Neural cell (in vitro differentiated cells): ENCODE measurements at regions not wholly inside any gene's neighbourhood (a gene's known extent, or its start where the extent isn't known, plus 50 kb on each side); places are given as distances from the start of the nearest gene placed in this dataset.

Experiments used
- H2AFZ ChIP-seq: fragments of 200-600, 300-800 bp; sonication (generic), shearing (Covaris generic); 2 replicates; pipeline ENCODE4 v1.6.0; 2014; ENCODE audit warnings: low read depth, mild to moderate bottlenecking, antibody characterized with exemption, low read length, moderate library complexity
- H3F3A ChIP-seq: fragments of 200-600 bp; shearing (Covaris generic); 2 replicates; pipeline ENCODE4 v1.6.1; 2016; ENCODE audit warnings: mild to moderate bottlenecking, moderate library complexity, mixed read lengths, antibody characterized with exemption, low read length; ENCODE audit not compliant: insufficient read depth, poor library complexity, severe bottlenecking
- H3K27ac ChIP-seq: fragments of 200-600, 300-800 bp; sonication (generic), shearing (Covaris generic); 2 replicates; pipeline ENCODE4 v1.5.1; 2014; ENCODE audit warnings: mild to moderate bottlenecking, low read length, moderate library complexity
- H3K27me3 ChIP-seq: fragments of 300-800, 200-600 bp; sonication (generic), shearing (Covaris generic); 2 replicates; pipeline ENCODE4 v1.6.0; 2014; ENCODE audit warnings: mild to moderate bottlenecking, low read depth, low read length, moderate library complexity; ENCODE audit not compliant: insufficient read depth
- H3K36me3 ChIP-seq: fragments of 300-800, 200-600 bp; sonication (generic), shearing (Covaris generic); 2 replicates; pipeline ENCODE4 v1.5.1; 2014; ENCODE audit warnings: mild to moderate bottlenecking, antibody characterized with exemption, low read length, moderate library complexity; ENCODE audit not compliant: insufficient read depth
- H3K4me2 ChIP-seq: fragments of 300-800, 200-600 bp; sonication (generic), shearing (Covaris generic); 2 replicates; pipeline ENCODE4 v1.6.0; 2014; ENCODE audit warnings: mild to moderate bottlenecking, low read length
- H3K4me3 ChIP-seq: fragments of 300-800, 200-600 bp; sonication (generic), shearing (Covaris generic); 2 replicates; pipeline ENCODE4 v1.5.1; 2014; ENCODE audit warnings: mild to moderate bottlenecking, low read length, moderate library complexity
- H3K79me2 ChIP-seq: fragments of 200-600 bp; shearing (Covaris generic); replicated peaks from 2 replicates; pipeline ENCODE4 v1.6.0; 2014; ENCODE audit warnings: mild to moderate bottlenecking, low read length, moderate library complexity; ENCODE audit not compliant: insufficient read depth
- H3K9ac ChIP-seq: fragments of 300-800, 200-600 bp; sonication (generic), shearing (Covaris generic); 2 replicates; pipeline ENCODE4 v1.6.1; 2016; ENCODE audit warnings: mild to moderate bottlenecking, low read length, mixed read lengths
- H3K9me2 ChIP-seq: fragments of 200-600 bp; shearing (Covaris generic); 2 replicates; pipeline ENCODE4 v1.6.1; 2016; ENCODE audit warnings: mild to moderate bottlenecking, low read length, mixed read lengths; ENCODE audit not compliant: insufficient read depth
- H3K9me3 ChIP-seq: fragments of 200-600, 300-800 bp; sonication (generic), shearing (Covaris generic); 2 replicates; pipeline ENCODE4 v1.6.1; 2016; ENCODE audit warnings: mild to moderate bottlenecking, mixed run types, low read length, moderate library complexity, mixed read lengths
- H4K20me1 ChIP-seq: fragments of 200-600 bp; shearing (Covaris generic); 2 replicates; pipeline ENCODE4 v1.6.1; 2016; ENCODE audit warnings: mild to moderate bottlenecking, mixed run types; ENCODE audit not compliant: insufficient read depth
- CTCF ChIP-seq: fragments of 450-650 bp; IDR thresholded peaks from 2 replicates; pipeline ENCODE4 v1.5.1; 2014; ENCODE audit warnings: antibody characterized with exemption, mild to moderate bottlenecking, moderate library complexity; ENCODE audit not compliant: poor library complexity, severe bottlenecking
- EP300 ChIP-seq: fragments of 450-650 bp; conservative IDR thresholded peaks from 2 replicates; pipeline ENCODE4 v1.6.1; 2014; ENCODE audit warnings: antibody characterized with exemption, mild to moderate bottlenecking, moderate library complexity; ENCODE audit not compliant: poor library complexity, severe bottlenecking
- EZH2 ChIP-seq: fragments of 200-600, 300-800 bp; shearing (Covaris generic), sonication (generic); IDR thresholded peaks from 2 replicates; pipeline ENCODE4 v1.6.1; 2014; ENCODE audit warnings: antibody characterized with exemption, low read length, borderline replicate concordance, mild to moderate bottlenecking; ENCODE audit not compliant: insufficient read depth, poor library complexity, severe bottlenecking
- MXI1 ChIP-seq: fragments of 450-650 bp; conservative IDR thresholded peaks from 2 replicates; pipeline ENCODE4 v1.6.1; 2014; ENCODE audit warnings: antibody characterized with exemption, mild to moderate bottlenecking; ENCODE audit not compliant: poor library complexity, severe bottlenecking
- POLR2AphosphoS5 ChIP-seq: IDR thresholded peaks from 2 replicates; pipeline ENCODE4 v1.6.1; 2012
- RAD21 ChIP-seq: fragments of 450-650 bp; conservative IDR thresholded peaks from 2 replicates; pipeline ENCODE4 v1.6.1; 2014; ENCODE audit warnings: antibody characterized with exemption, mild to moderate bottlenecking, moderate library complexity
- REST ChIP-seq: IDR thresholded peaks from 2 replicates; pipeline ENCODE4 v1.6.1; 2012; ENCODE audit warnings: borderline replicate concordance
- SMC3 ChIP-seq: fragments of 450-650 bp; conservative IDR thresholded peaks from 2 replicates; pipeline ENCODE4 v1.6.1; 2014; ENCODE audit warnings: antibody characterized with exemption, mild to moderate bottlenecking, moderate library complexity; ENCODE audit not compliant: poor library complexity
- TAF1 ChIP-seq: IDR thresholded peaks from 2 replicates; pipeline ENCODE4 v1.6.1; 2012; ENCODE audit warnings: low read depth

GRCh38 chr19:30284885-30285284 lies 87.3 kb upstream of the ZNF536 start:
- Histone ChIP-seq H3K9me3 (no peaks in the 10 kb centered on the region), H3K27me3 (no peaks in the 10 kb centered on the region), H3K27ac (peak overlapping the region; percentile 71), H3K4me3 (peak overlapping the region; percentile 1), H3K36me3 (no peaks in the 10 kb centered on the region), H4K20me1 (no peaks in the 10 kb centered on the region), H3K79me2 (no peaks in the 10 kb centered on the region), H3K4me2 (no peak overlapping the region), H3K9ac (peak overlapping the region; percentile 10), H3F3A (no peaks in the 10 kb centered on the region), H3K9me2 (no peaks in the 10 kb centered on the region), H2AFZ (no peak overlapping the region)
- TF ChIP-seq MXI1 (no peak), POLR2AphosphoS5 (peak; percentile 69), EP300 (peak; percentile 80)

GRCh38 chr19:30286378-30286777 lies 85.8 kb upstream of the ZNF536 start:
- no peak for TF ChIP-seq EZH2
- TF ChIP-seq SMC3, result no peak
- TF ChIP-seq RAD21, result no peak
- no peak for TF ChIP-seq CTCF
- Histone ChIP-seq H3K4me3 (peak overlapping the region; percentile 1), H3K9me2 (no peaks in the 10 kb centered on the region), H3K27ac (no peak overlapping the region), H3K79me2 (no peaks in the 10 kb centered on the region), H3K36me3 (no peaks in the 10 kb centered on the region), H3K4me2 (peak overlapping the region; percentile 3), H2AFZ (no peak overlapping the region), H4K20me1 (no peaks in the 10 kb centered on the region), H3K9me3 (no peaks in the 10 kb centered on the region), H3K9ac (no peak overlapping the region), H3F3A (no peaks in the 10 kb centered on the region), H3K27me3 (no peaks in the 10 kb centered on the region)

- H3F3A ChIP-seq, result no peaks in the 10 kb centered on the region
- no peaks in the 10 kb centered on the region for H4K20me1 ChIP-seq
- H3K4me3 ChIP-seq, result no peak overlapping the region
- H3K36me3 ChIP-seq, result no peaks in the 10 kb centered on the region
- H3K4me2 ChIP-seq, result no peak overlapping the region
- no peak overlapping the region for H3K27ac ChIP-seq
- no peaks in the 10 kb centered on the region for H3K9me2 ChIP-seq
- H3K27me3 ChIP-seq, result no peaks in the 10 kb centered on the region
- no peak overlapping the region for H3K9ac ChIP-seq
- H3K79me2 ChIP-seq, result no peaks in the 10 kb centered on the region
- H3K9me3 ChIP-seq, result no peaks in the 10 kb centered on the region
- no peak for TF ChIP-seq EZH2
- TF ChIP-seq MXI1, result no peak
- no peak for TF ChIP-seq TAF1
- no peak for TF ChIP-seq SMC3
- TF ChIP-seq EP300, result no peak
- TF ChIP-seq CTCF, result no peak
- no peak for TF ChIP-seq POLR2AphosphoS5
- no peak for TF ChIP-seq RAD21
- TF ChIP-seq REST, result no peak
- no peak overlapping the region for H2AFZ ChIP-seq
Measured at GRCh38 chr19:30287259-30287658, 84.9 kb upstream of the ZNF536 start.
